Smooth muscle cell (in vitro differentiated cells): ENCODE measurements at regions not wholly inside any gene's neighbourhood (a gene's known extent, or its start where the extent isn't known, plus 50 kb on each side); places are given as distances from the start of the nearest gene placed in this dataset.
"Not testable (repeated sequence)": the region's sequence is repeated elsewhere in the genome, so short reads cannot be mapped to it uniquely, and the experiment has no call there.

Experiments
- DNase-seq: peaks from one replicate; lab custom pipeline; 2025; ENCODE audit not compliant: unreplicated experiment; lab: John Stamatoyannopoulos, UW
- H2AFZ ChIP-seq: fragments of 200-600 bp; sonication (generic); 2 replicates; pipeline ENCODE4 v1.6.0; 2016; ENCODE audit warnings: antibody characterized with exemption, low read depth, mild to moderate bottlenecking
- H3F3A ChIP-seq: fragments of 200-600 bp; sonication (generic); 2 replicates; pipeline ENCODE4 v1.6.0; 2017; ENCODE audit warnings: antibody characterized with exemption, low read depth
- H3K27ac ChIP-seq: fragments of 200-600 bp; sonication (generic); 2 replicates; pipeline ENCODE4 v1.5.1; 2016; ENCODE audit warnings: low read depth, mild to moderate bottlenecking
- H3K27me3 ChIP-seq: fragments of 200-600 bp; sonication (generic); 2 replicates; pipeline ENCODE4 v1.6.1; 2016; ENCODE audit warnings: low read depth, mild to moderate bottlenecking
- H3K36me3 ChIP-seq: fragments of 200-600 bp; sonication (generic); 2 replicates; pipeline ENCODE4 v1.5.1; 2016; ENCODE audit warnings: low read depth
- H3K4me1 ChIP-seq: fragments of 200-600 bp; sonication (generic); 2 replicates; pipeline ENCODE4 v1.5.1; 2016; ENCODE audit warnings: low read depth
- H3K4me2 ChIP-seq: fragments of 200-600 bp; sonication (generic); 2 replicates; pipeline ENCODE4 v1.6.0; 2016; ENCODE audit warnings: mild to moderate bottlenecking
- H3K4me3 ChIP-seq: fragments of 200-600 bp; sonication (generic); 2 replicates; pipeline ENCODE4 v1.5.1; 2016; ENCODE audit warnings: mild to moderate bottlenecking
- H3K79me2 ChIP-seq: fragments of 200-600 bp; sonication (generic); 2 replicates; pipeline ENCODE4 v1.6.0; 2016; ENCODE audit warnings: low read depth, mild to moderate bottlenecking
- H3K9ac ChIP-seq: fragments of 200-600 bp; sonication (generic); 2 replicates; pipeline ENCODE4 v1.6.0; 2016; ENCODE audit warnings: low read depth
- H3K9me3 ChIP-seq: fragments of 200-600 bp; sonication (generic); replicated peaks from 2 replicates; pipeline ENCODE4 v1.5.1; 2016; ENCODE audit warnings: low read depth
- H4K20me1 ChIP-seq: fragments of 200-600 bp; sonication (generic); 2 replicates; pipeline ENCODE4 v1.6.0; 2016; ENCODE audit warnings: low read depth
- WGBS: methylation state at CpG from one replicate; pipeline ENCODE4 v1.1.7; 2016; ENCODE audit warnings: low lambda C conversion rate; 5-methylcytosine and 5-hydroxymethylcytosine counted together
- TF ChIP-seq, protein P1 (sequence below): fragments of 200-600 bp; sonication (generic); IDR thresholded peaks from 2 replicates; pipeline ENCODE4 v1.5.1; 2017; ENCODE audit warnings: borderline replicate concordance, mild to moderate bottlenecking, antibody characterized with exemption; ENCODE audit not compliant: insufficient read depth, poor library complexity, severe bottlenecking

DNA sequence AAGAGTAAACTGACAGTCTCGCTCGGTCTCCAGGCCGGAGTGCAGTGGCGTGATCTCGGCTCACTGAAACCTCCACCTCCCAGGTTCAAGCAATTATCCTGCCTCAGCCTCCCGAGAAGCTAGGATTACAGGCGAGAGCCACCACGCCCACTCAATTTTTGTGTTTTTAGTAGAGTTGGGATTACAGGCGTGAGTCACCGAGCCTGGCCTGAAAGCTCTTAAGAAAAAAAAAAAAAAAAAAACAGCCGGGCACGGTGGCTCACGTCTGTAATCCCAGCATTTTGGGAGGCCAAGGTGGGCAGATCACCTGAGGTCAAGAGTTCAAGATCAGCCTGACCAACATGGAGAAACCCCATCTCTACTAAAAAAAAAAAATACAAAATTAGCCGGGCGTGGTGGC lies 55.3 kb upstream of the THOC2 start:
- not testable (repeated sequence) for H3K4me3 ChIP-seq, H3K36me3 ChIP-seq, H3K9ac ChIP-seq, H3K9me3 ChIP-seq, DNase-seq, H3K4me2 ChIP-seq, H3K27me3 ChIP-seq, H2AFZ ChIP-seq, H4K20me1 ChIP-seq, H3K4me1 ChIP-seq, H3F3A ChIP-seq, H3K79me2 ChIP-seq
- H3K27ac ChIP-seq = peak overlapping the region; percentile 9
- WGBS = 55% methylated on average over 15 of the region's 15 CpGs

DNA sequence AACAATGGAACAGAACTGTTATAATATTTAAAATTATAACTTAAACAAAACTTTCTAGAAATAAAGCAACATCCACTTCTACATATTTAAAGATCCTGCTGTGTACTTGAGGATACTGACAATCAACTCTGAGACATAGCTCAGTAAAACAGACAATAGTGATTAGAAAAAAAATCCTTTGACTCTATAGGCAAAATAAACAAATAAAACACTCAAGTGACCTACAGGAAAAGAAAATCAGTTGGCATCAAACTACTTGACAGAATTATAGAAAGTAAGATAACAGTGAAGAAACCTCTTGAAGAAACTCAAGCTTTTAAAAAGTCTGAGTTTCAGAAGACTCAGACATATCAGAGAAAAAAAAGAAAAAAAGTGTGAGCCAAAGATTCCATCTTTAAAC lies 55.9 kb upstream of the THOC2 start:
- H3K4me3 ChIP-seq = no peak overlapping the region
- H3K4me2 ChIP-seq = no peak overlapping the region
- H3K27me3 ChIP-seq = no peaks in the 10 kb centered on the region
- TF ChIP-seq, protein P1, sequence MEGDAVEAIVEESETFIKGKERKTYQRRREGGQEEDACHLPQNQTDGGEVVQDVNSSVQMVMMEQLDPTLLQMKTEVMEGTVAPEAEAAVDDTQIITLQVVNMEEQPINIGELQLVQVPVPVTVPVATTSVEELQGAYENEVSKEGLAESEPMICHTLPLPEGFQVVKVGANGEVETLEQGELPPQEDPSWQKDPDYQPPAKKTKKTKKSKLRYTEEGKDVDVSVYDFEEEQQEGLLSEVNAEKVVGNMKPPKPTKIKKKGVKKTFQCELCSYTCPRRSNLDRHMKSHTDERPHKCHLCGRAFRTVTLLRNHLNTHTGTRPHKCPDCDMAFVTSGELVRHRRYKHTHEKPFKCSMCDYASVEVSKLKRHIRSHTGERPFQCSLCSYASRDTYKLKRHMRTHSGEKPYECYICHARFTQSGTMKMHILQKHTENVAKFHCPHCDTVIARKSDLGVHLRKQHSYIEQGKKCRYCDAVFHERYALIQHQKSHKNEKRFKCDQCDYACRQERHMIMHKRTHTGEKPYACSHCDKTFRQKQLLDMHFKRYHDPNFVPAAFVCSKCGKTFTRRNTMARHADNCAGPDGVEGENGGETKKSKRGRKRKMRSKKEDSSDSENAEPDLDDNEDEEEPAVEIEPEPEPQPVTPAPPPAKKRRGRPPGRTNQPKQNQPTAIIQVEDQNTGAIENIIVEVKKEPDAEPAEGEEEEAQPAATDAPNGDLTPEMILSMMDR = no peak
- H3F3A ChIP-seq = no peaks in the 10 kb centered on the region
- no peak overlapping the region for H2AFZ ChIP-seq
- H3K27ac ChIP-seq = no peak overlapping the region
- H4K20me1 ChIP-seq = no peaks in the 10 kb centered on the region
- no peak for DNase-seq
- H3K9me3 ChIP-seq = no peaks in the 10 kb centered on the region
- no peaks in the 10 kb centered on the region for H3K79me2 ChIP-seq
- H3K9ac ChIP-seq = no peak overlapping the region
- H3K4me1 ChIP-seq = no peaks in the 10 kb centered on the region
- H3K36me3 ChIP-seq = no peaks in the 10 kb centered on the region

DNA sequence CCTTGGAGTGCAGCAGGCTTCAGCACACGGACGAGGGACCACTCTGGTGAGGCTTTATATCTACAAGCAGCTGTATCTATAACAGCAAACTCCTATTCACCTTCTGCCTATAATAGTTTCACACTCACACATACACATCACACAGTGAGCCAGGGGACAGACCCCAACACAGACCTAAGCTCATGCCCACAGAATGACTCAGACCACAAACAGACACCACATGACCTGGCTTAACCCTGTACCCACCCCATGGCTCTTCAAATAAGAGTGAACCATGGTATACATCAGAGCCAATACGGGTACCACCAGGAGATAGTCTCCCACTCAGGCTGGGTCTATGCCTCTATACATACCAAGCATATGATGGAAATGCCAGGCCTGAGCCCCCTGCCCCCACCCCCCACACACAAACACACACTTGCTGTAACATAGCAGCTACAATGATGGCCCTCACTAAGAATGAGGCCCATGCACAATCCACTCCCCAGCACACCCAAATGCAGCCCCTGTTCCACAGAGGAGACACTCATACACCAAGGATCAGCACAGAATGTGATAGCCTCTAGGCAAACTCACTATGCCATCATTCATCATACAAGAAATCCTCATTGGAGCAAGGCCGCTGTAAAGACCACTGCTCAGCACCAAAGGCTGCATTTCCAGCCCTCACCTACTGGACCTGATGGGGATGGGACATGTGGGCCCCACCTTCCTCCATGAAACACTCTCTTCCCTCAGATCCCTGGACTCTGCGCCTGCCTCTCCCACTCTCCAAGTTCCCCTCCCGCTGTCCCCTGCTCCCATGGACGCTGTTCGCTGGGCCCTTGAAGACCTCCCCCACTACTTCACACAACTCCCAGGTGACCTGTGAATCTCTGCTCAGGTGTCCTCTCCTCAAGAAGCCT lies 62.1 kb upstream of the XIAP start:
- Histone ChIP-seq H3K4me1 (no peaks in the 10 kb centered on the region), H3K27me3 (no peaks in the 10 kb centered on the region), H4K20me1 (no peaks in the 10 kb centered on the region), H3K4me2 (no peak overlapping the region), H2AFZ (no peak overlapping the region), H3F3A (no peaks in the 10 kb centered on the region), H3K79me2 (no peaks in the 10 kb centered on the region), H3K36me3 (no peaks in the 10 kb centered on the region), H3K9me3 (no peaks in the 10 kb centered on the region), H3K9ac (no peak overlapping the region), H3K4me3 (no peak overlapping the region), H3K27ac (peak overlapping the region; percentile 35)
- WGBS = 75% methylated on average over 8 of the region's 8 CpGs
- no peak for DNase-seq
- TF ChIP-seq, protein P1 = no peak

DNA sequence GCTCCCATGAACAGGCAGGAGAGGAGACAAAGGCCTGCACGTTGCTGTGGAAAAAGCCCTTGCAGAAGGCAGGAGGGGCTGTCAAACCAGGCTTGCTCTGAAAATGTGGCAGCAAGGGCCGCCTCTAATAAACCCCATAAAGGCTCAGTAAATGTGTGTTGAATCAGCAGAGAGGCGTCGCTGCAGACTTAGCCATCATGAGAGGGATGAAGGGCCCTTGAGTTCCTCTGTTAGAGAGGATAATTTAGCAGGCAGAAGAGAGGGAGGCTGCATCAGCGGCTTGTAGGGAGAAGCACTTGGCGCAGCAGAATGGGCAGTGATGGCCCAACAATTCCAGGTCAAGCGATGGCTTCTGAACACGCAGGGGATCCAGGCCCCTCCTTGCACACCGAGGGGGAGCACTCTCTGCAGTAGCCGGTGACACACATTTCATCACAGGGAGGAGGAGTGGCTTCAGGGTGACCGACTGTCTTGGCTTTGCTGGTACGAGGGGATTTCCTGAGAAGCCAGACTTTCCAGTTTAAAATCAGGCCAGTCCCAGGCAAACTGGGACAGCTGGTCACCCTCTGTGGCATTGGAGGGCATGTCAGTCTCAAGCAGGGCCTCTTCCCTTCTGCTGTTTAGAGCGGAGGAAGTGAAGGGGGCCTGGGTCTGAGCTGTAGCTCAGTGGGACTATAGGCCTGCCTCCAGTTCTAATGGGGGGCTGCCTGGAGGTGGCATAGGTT lies 61.0 kb upstream of the XIAP start:
- Histone ChIP-seq H3K9ac (peak overlapping the region; percentile 62), H3K27ac (peak overlapping the region; percentile 96)
- not testable (repeated sequence) for H3K4me2 ChIP-seq, H3K36me3 ChIP-seq, H2AFZ ChIP-seq, H3K9me3 ChIP-seq, H3K79me2 ChIP-seq, H3F3A ChIP-seq, H3K27me3 ChIP-seq, H3K4me1 ChIP-seq, DNase-seq, H4K20me1 ChIP-seq, H3K4me3 ChIP-seq
- 51% methylated on average over 12 of the region's 13 CpGs for WGBS
